ENCODE measurements at regions not wholly inside any gene's neighbourhood (a gene's known extent, or its start where the extent isn't known, plus 50 kb on each side); places are given as distances from the start of the nearest gene placed in this dataset.

DNA sequence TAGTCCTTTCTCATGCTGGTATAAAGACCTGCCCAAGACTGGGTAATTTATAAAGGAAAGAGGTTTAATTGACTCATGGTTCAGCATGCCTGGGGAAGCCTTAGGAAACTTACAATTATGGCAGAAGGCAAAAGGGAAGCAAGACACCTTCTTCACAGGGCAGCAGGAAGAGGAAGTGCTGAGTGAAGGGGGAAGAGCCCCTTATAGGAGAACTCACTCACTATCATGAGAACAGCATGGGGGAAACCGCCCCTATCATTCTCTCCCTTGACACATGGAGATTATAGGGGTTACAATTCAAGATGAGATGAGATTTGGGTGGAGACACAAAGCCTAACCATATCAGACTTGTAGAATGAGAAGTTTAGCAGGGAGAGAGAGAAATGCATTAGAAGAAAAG is 373.3 kb upstream of the DIAPH2 start:
- no peak overlapping the region for H3K4me3 ChIP-seq (ENCODE audit: low read depth in 1 of 3, low read length in 3 of 3)
- H3K27me3 ChIP-seq (ENCODE audit: control insufficient read depth in 3 of 3, insufficient read depth in 3 of 3, low read length in 3 of 3): no peaks in the 10 kb centered on the region
- H3K4me1 ChIP-seq (ENCODE audit: control insufficient read depth in 3 of 3, insufficient read depth in 2 of 3, low read depth in 1 of 3, low read length in 2 of 3): no peaks in the 10 kb centered on the region
- no peaks in the 10 kb centered on the region for H3K36me3 ChIP-seq (ENCODE audit: control insufficient read depth in 3 of 3, insufficient read depth in 2 of 3, low read depth in 1 of 3, low read length in 3 of 3)
- no peak for DNase-seq
- no peak overlapping the region for H3K27ac ChIP-seq (ENCODE audit: low read depth in 1 of 3, low read length in 2 of 3)
- no peak for FAIRE-seq
- WGBS, 3 donors: 25 to 40% (median 26%) methylated on average over 1 of the region's 1 CpG
- H3K9me3 ChIP-seq (ENCODE audit: control insufficient read depth in 2 of 2, insufficient read depth in 1 of 2, low read depth in 1 of 2, low read length in 1 of 2): no peaks in the 10 kb centered on the region

DNA sequence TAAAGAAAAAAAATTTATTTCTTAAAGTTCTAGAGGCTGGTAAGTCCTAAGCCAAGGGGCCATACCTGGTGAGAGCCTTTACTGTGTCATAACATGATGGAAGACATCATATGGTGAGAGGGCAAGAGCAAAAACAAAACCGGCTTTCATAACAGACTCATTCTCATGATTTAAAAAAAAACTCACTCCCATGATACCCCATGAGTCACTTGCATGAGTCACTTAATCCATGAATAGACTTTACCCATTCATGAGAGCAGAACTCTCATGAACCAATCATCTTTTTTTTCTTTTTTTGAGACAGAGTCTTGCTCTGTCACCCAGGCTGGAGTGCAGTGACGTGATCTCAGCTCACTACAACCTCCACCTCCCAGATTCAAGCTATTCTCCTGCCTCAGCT is 369.7 kb upstream of the DIAPH2 start:
- WGBS, 3 donors: 62 to 72% (median 64%) methylated on average over 2 of the region's 2 CpGs
- H3K4me1 ChIP-seq (ENCODE audit: control insufficient read depth in 3 of 3, insufficient read depth in 2 of 3, low read depth in 1 of 3, low read length in 2 of 3): no peaks in the 10 kb centered on the region
- no peak overlapping the region for H3K4me3 ChIP-seq (ENCODE audit: low read depth in 1 of 3, low read length in 3 of 3)
- DNase-seq (no peak), FAIRE-seq (no peak)
- no peaks in the 10 kb centered on the region for H3K27me3 ChIP-seq (ENCODE audit: control insufficient read depth in 3 of 3, insufficient read depth in 3 of 3, low read length in 3 of 3)
- H3K36me3 ChIP-seq (ENCODE audit: control insufficient read depth in 3 of 3, insufficient read depth in 2 of 3, low read depth in 1 of 3, low read length in 3 of 3): no peaks in the 10 kb centered on the region
- H3K27ac ChIP-seq (ENCODE audit: low read depth in 1 of 3, low read length in 2 of 3): no peak overlapping the region
- H3K9me3 ChIP-seq (ENCODE audit: control insufficient read depth in 2 of 2, insufficient read depth in 1 of 2, low read depth in 1 of 2, low read length in 1 of 2): no peaks in the 10 kb centered on the region

DNA sequence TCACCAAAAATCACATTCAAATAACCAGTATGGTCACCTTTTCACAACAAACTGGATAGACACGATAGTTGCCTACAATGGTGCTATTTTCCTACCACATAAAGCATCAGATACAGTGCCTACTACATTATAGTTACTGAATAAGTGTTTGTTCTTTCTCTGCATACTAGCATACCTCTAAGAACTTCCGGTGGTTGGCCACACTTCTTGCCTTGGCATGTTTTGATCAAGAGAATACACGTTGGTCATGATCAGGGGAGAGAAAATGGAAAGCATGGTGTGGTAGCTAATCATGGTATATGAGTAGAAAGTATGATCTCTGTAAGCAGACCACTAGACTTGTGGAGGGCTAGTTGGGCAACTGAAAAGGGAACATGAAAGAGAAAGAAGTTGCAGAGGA is 322.8 kb upstream of the DIAPH2 start:
- FAIRE-seq: no peak

DNA sequence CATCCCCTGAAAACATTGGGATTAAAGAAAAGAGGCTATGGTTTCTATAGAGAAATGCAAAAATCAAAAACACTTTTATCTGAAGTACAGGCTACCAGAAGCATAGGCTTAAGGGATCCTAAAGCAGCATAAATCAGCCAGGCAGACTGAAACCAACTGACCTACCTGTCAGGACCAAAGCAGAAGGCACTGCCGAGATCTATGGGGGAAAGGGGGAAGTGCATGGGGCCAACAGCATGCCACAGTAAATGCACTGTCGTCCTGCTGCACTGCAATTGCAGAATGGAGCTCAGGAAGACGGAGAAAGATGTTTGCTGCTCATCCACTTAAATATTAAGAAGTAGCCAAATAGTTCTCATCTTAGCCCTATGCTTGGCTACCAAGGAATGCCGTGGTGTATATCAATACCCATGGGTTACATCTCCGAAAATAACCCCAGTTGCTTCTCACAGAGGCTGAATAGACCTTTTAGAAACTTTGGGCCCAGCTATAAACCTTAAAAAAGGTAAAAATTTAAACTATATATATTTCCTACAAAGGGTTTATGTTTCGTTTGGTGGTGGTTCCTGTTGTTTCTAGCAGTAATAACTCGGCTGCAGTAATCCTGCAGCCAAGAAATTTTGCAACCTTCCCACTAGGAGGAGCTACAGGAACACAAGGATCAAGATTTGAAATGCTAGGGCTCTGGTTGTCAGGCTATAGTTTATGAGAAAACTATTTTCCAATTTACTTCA is 312.2 kb upstream of the DIAPH2 start:
- no peaks in the 10 kb centered on the region for H3K36me3 ChIP-seq (ENCODE audit: control insufficient read depth in 3 of 3, insufficient read depth in 2 of 3, low read depth in 1 of 3, low read length in 3 of 3)
- no peaks in the 10 kb centered on the region for H3K27me3 ChIP-seq (ENCODE audit: control insufficient read depth in 3 of 3, insufficient read depth in 3 of 3, low read length in 3 of 3)
- H3K4me1 ChIP-seq (ENCODE audit: control insufficient read depth in 3 of 3, insufficient read depth in 2 of 3, low read depth in 1 of 3, low read length in 2 of 3): no peaks in the 10 kb centered on the region
- H3K27ac ChIP-seq (ENCODE audit: low read depth in 1 of 3, low read length in 2 of 3): no peak overlapping the region
- FAIRE-seq (no peak), DNase-seq (peak; percentile 26)
- H3K4me3 ChIP-seq (ENCODE audit: low read depth in 1 of 3, low read length in 3 of 3): no peak overlapping the region
- WGBS, 3 donors: 13 to 23% (median 21%) methylated on average over 7 of the region's 7 CpGs
- H3K9me3 ChIP-seq (ENCODE audit: control insufficient read depth in 2 of 2, insufficient read depth in 1 of 2, low read depth in 1 of 2, low read length in 1 of 2): no peaks in the 10 kb centered on the region

More for the DNA sequence above, 322.8 kb upstream of the DIAPH2 start:
- WGBS, 3 donors: 62 to 84% (median 72%) methylated on average over 3 of the region's 3 CpGs
- H3K9me3 ChIP-seq (ENCODE audit: control insufficient read depth in 2 of 2, insufficient read depth in 1 of 2, low read depth in 1 of 2, low read length in 1 of 2): no peaks in the 10 kb centered on the region
- no peak overlapping the region for H3K27ac ChIP-seq (ENCODE audit: low read depth in 1 of 3, low read length in 2 of 3)
- no peaks in the 10 kb centered on the region for H3K36me3 ChIP-seq (ENCODE audit: control insufficient read depth in 3 of 3, insufficient read depth in 2 of 3, low read depth in 1 of 3, low read length in 3 of 3)
- H3K27me3 ChIP-seq (ENCODE audit: control insufficient read depth in 3 of 3, insufficient read depth in 3 of 3, low read length in 3 of 3): no peaks in the 10 kb centered on the region
- DNase-seq: no peak
- no peak overlapping the region for H3K4me3 ChIP-seq (ENCODE audit: low read depth in 1 of 3, low read length in 3 of 3)
- no peaks in the 10 kb centered on the region for H3K4me1 ChIP-seq (ENCODE audit: control insufficient read depth in 3 of 3, insufficient read depth in 2 of 3, low read depth in 1 of 3, low read length in 2 of 3)

DNA sequence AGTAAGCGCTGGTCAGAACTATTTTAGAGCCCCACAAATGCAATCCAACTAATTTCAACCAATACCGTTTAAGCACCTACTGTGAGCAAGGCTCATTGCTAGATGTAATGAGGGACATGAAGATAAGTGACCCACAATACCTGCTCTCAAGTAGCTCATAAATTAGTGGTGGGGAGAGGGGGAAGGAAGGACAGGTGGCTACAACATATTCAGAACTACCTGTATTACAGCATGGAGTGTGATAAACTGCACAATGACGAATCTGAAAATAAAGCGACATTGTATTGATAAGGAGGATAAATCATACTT is 311.6 kb upstream of the DIAPH2 start:
- DNase-seq (no peak), FAIRE-seq (no peak)
- Histone ChIP-seq H3K9me3 (ENCODE audit: control insufficient read depth in 2 of 2, insufficient read depth in 1 of 2, low read depth in 1 of 2, low read length in 1 of 2) (no peaks in the 10 kb centered on the region), H3K27me3 (ENCODE audit: control insufficient read depth in 3 of 3, insufficient read depth in 3 of 3, low read length in 3 of 3) (no peaks in the 10 kb centered on the region), H3K4me3 (ENCODE audit: low read depth in 1 of 3, low read length in 3 of 3) (no peak overlapping the region), H3K36me3 (ENCODE audit: control insufficient read depth in 3 of 3, insufficient read depth in 2 of 3, low read depth in 1 of 3, low read length in 3 of 3) (no peaks in the 10 kb centered on the region), H3K27ac (ENCODE audit: low read depth in 1 of 3, low read length in 2 of 3) (no peak overlapping the region), H3K4me1 (ENCODE audit: control insufficient read depth in 3 of 3, insufficient read depth in 2 of 3, low read depth in 1 of 3, low read length in 2 of 3) (no peaks in the 10 kb centered on the region)
- 26 to 42% (median 40%) methylated on average over 4 of the region's 4 CpGs for WGBS, 3 donors

DNA sequence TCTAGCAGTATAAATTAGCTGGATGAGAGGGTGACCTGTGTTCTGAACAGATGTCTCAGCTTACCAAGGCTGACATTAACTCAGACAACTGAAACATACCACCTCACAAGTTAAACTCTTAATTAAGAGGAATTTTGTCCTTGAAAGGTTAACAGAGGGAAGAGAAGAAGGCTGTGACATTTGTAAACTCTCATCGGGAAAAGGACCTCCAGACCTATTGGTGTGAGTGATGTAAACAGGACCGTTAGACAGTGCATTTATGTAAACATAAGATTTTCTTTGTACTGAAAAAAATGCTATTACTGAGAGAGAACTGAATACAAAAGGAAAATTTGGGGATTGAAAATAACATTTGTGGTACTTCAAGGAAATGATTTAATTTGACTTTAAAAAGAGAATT is 308.4 kb upstream of the DIAPH2 start:
- Histone ChIP-seq H3K9me3 (ENCODE audit: control insufficient read depth in 2 of 2, insufficient read depth in 1 of 2, low read depth in 1 of 2, low read length in 1 of 2) (no peaks in the 10 kb centered on the region), H3K27ac (ENCODE audit: low read depth in 1 of 3, low read length in 2 of 3) (no peak overlapping the region), H3K4me1 (ENCODE audit: control insufficient read depth in 3 of 3, insufficient read depth in 2 of 3, low read depth in 1 of 3, low read length in 2 of 3) (no peaks in the 10 kb centered on the region), H3K27me3 (ENCODE audit: control insufficient read depth in 3 of 3, insufficient read depth in 3 of 3, low read length in 3 of 3) (no peaks in the 10 kb centered on the region), H3K4me3 (ENCODE audit: low read depth in 1 of 3, low read length in 3 of 3) (no peak overlapping the region), H3K36me3 (ENCODE audit: control insufficient read depth in 3 of 3, insufficient read depth in 2 of 3, low read depth in 1 of 3, low read length in 3 of 3) (no peaks in the 10 kb centered on the region)
- no peak for DNase-seq
- WGBS, 3 donors: 31 to 50% (median 39%) methylated on average over 2 of the region's 2 CpGs
- no peak for FAIRE-seq

DNA sequence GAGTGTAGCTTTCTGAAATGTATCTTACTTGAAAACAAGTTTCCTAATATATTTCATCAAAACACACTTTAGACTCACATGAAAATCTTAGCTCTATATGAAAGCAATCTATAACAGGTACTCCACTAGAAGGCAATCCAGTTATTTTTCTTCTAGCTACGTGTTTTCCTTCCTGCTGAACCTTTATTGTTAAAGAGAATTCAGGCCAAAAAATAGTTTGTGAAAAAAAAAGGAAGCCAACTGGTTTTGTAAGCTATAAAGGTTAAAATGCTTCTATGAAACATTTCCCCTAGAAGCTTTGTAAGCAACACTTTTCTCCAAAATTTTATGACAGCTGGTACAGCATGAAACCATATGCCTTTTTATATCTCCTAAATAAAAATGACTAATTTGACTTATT is 304.7 kb upstream of the DIAPH2 start:
- 37 to 50% (median 48%) methylated on average over 1 of the region's 1 CpG for WGBS, 3 donors

DNA sequence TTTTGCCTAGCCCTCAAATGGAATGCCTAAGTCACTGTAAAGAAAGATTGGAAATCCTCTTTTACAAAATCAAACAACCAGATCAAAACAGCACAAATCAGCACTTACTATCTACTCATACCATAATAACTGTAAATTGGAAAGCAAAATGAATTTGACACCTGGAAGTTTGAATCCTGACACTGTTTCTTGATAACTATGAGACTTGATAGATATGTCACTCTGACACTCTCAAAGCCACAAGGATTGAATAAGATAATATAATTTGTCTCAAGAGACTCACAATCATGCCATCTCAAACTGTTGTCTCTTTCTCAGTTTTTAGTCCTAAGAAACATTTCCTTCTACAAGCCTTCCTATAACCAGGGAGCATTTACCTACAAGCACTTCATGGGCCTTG is 302.6 kb upstream of the DIAPH2 start:
- H3K27ac ChIP-seq (ENCODE audit: low read depth in 1 of 3, low read length in 2 of 3): no peak overlapping the region
- no peaks in the 10 kb centered on the region for H3K36me3 ChIP-seq (ENCODE audit: control insufficient read depth in 3 of 3, insufficient read depth in 2 of 3, low read depth in 1 of 3, low read length in 3 of 3)
- H3K4me1 ChIP-seq (ENCODE audit: control insufficient read depth in 3 of 3, insufficient read depth in 2 of 3, low read depth in 1 of 3, low read length in 2 of 3): no peaks in the 10 kb centered on the region
- DNase-seq: no peak
- H3K9me3 ChIP-seq (ENCODE audit: control insufficient read depth in 2 of 2, insufficient read depth in 1 of 2, low read depth in 1 of 2, low read length in 1 of 2): no peaks in the 10 kb centered on the region
- H3K4me3 ChIP-seq (ENCODE audit: low read depth in 1 of 3, low read length in 3 of 3): no peak overlapping the region
- FAIRE-seq: no peak
- no peaks in the 10 kb centered on the region for H3K27me3 ChIP-seq (ENCODE audit: control insufficient read depth in 3 of 3, insufficient read depth in 3 of 3, low read length in 3 of 3)

More for the DNA sequence above, 304.7 kb upstream of the DIAPH2 start:
- no peak overlapping the region for H3K27ac ChIP-seq (ENCODE audit: low read depth in 1 of 3, low read length in 2 of 3)
- no peak for FAIRE-seq
- H3K4me3 ChIP-seq (ENCODE audit: low read depth in 1 of 3, low read length in 3 of 3): no peak overlapping the region
- no peaks in the 10 kb centered on the region for H3K4me1 ChIP-seq (ENCODE audit: control insufficient read depth in 3 of 3, insufficient read depth in 2 of 3, low read depth in 1 of 3, low read length in 2 of 3)
- H3K27me3 ChIP-seq (ENCODE audit: control insufficient read depth in 3 of 3, insufficient read depth in 3 of 3, low read length in 3 of 3): no peaks in the 10 kb centered on the region
- no peaks in the 10 kb centered on the region for H3K36me3 ChIP-seq (ENCODE audit: control insufficient read depth in 3 of 3, insufficient read depth in 2 of 3, low read depth in 1 of 3, low read length in 3 of 3)
- no peaks in the 10 kb centered on the region for H3K9me3 ChIP-seq (ENCODE audit: control insufficient read depth in 2 of 2, insufficient read depth in 1 of 2, low read depth in 1 of 2, low read length in 1 of 2)
- no peak for DNase-seq

DNA sequence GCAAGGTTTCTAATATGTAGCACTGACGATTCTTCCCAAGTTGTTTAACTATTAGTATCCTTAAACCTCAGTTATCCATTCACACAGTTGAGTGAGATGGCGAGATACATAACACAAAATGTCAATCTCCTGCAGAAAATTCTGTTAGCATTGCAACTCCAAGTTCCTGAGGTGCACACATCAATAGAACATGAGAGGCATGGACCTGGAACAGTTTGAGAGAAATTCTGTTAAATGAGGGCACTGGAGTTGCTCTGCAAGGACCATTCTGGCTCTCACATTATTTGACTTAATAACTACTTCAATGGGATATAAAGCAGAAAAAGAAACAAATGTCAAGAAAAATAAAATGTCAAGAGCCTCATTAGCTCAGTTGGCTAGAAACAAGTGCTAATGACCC is 301.2 kb upstream of the DIAPH2 start:
- DNase-seq: no peak
- no peak overlapping the region for H3K4me3 ChIP-seq (ENCODE audit: low read depth in 1 of 3, low read length in 3 of 3)
- no peaks in the 10 kb centered on the region for H3K36me3 ChIP-seq (ENCODE audit: control insufficient read depth in 3 of 3, insufficient read depth in 2 of 3, low read depth in 1 of 3, low read length in 3 of 3)
- H3K4me1 ChIP-seq (ENCODE audit: control insufficient read depth in 3 of 3, insufficient read depth in 2 of 3, low read depth in 1 of 3, low read length in 2 of 3): no peaks in the 10 kb centered on the region
- no peak overlapping the region for H3K27ac ChIP-seq (ENCODE audit: low read depth in 1 of 3, low read length in 2 of 3)
- WGBS, 3 donors: 50 to 67% (median 54%) methylated on average over 2 of the region's 2 CpGs
- no peaks in the 10 kb centered on the region for H3K9me3 ChIP-seq (ENCODE audit: control insufficient read depth in 2 of 2, insufficient read depth in 1 of 2, low read depth in 1 of 2, low read length in 1 of 2)
- no peak for FAIRE-seq
- no peaks in the 10 kb centered on the region for H3K27me3 ChIP-seq (ENCODE audit: control insufficient read depth in 3 of 3, insufficient read depth in 3 of 3, low read length in 3 of 3)
